ENCODE measurements at regions not wholly inside any gene's neighbourhood (a gene's known extent, or its start where the extent isn't known, plus 50 kb on each side); places are given as distances from the start of the nearest gene placed in this dataset.

DNA sequence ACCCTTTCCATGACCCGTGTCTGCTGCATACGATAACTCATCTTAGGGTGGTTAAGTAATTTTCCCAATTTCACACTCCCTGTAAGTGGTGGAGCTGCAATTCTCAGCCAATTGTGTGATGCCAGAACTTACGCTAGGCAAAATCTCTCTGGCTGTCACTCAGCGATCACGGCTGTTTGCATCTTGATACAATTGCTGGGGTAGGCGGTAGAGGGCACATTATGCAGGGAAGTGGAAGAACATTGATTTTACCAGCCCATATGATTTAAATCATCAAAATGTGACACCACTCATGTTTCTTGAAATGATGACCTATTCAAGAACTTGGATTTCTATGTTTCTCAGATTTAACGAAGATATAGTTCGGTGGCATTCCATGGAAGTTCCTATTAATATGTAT lies 108.7 kb upstream of the ADARB2 start:
- DNase-seq, result no peak

DNA sequence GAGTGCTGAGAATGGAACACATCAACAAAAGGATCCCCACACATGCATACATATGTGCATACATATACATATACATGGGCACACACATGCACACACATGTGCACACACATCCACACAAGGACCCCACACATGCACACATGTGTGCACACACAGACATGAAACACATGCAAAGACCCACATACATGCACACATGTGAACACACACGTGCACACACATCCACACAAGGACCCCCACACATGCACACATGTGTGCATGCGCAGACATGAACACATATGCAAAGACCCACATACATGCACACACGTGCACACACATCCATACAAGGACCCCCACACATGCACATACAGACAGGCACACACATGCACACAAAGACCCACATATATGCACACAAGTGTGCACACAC lies 104.4 kb upstream of the ADARB2 start:
- no peak for DNase-seq

DNA sequence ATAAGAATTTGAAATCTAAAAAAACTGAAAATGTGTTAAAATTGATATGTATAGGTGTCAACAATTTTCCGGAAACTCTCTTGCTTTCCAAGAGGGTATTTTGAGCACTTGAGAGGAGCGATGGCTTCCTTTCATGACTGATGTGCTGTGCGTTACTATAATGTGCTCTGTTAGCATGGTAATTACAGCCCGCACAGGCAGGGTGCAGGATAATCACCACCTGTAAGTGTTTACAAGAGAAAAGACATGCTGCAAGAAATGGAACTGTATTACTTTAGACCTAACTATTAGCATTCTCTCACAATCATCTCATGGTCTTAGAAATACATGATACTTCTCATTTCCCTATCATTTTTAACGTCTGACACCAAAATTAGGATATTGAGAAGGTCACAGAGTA lies 92.4 kb upstream of the ADARB2 start:
- no peak for DNase-seq

DNA sequence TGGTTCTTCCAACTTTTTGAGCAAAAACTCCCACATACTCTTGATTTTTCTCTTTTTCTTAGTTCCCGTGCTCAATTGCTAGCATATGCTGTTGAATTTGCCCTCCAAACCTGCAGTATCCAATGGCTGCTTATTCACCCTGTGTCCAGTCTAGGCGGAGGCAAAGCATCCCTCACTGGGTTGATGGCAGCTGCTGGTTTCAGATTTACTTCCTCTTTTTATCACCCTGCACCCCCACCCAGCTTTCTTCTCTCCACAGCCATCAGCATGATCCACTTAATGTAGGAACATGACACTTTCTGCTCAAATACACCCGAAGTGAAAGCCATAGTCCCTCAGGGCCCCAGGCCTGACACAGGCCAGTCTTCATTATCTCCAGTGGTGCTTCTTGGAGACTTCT lies 87.6 kb upstream of the ADARB2 start:
- DNase-seq, result no peak

DNA sequence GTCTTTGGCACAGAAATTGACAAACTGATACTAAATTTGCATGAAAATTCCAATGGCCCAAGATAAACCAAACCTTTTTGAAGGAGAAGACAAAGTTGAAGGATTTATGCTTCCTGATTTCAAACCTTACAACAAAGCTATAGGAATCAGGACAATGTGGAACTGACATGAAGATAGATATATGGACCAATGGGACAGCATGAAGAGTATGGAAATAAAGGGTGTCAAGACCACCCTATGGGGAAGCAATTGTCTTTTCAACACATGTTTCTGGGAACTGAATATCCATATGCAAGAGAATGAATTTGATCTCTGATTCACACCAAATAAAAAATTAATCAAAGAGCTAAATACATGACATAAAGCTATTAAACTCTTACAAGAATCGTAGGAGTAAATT lies 77.2 kb upstream of the ADARB2 start:
- DNase-seq, result no peak

DNA sequence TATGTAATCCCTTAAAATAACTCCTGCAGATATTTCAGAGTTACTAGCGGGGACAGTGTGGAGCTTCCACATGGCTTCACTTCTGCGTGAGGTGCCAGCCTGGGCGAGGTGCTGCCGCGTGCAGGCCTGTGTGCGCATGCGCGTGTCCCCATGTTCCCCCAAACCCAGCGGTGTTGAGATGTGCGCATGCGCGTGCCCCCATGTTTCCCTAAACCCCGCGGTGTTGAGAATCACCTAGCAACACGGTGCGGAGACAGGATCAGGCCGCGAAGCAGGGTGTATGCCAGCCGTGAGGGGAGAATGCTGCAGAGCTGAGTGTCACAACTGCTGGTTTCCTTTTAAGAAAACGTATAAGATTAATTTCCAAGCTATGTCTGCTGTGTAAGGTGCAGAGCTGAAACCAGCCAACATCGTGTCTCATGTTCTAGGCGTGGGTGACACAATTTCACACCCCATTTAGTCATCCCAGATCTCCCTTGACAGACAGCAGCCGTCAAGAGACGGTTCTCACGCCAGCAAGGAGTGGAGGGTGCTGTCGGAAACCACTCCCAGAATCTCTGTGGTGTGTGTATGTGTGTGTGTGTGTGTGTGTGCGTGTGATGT lies 71.9 kb upstream of the ADARB2 start:
- no peak for DNase-seq

DNA sequence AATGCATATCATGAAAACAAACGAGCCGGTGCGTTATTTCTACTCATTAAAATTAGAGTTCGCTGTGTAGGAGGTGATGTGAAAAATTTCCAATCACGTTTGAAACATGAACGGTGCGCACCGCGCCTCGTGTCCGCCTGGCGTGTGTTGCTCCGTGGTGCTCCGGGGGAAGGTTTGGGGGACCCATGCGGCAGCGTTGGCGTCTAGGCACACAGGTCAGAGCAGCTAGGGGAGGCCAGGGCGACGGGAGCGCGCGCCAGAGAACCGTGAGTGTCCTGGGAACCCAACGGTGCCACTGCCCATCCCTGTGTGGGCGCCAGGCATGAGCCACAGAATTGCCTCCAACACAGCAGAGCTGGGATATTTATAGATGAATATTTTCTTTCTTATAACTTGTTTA lies 70.6 kb upstream of the ADARB2 start:
- no peak for DNase-seq

DNA sequence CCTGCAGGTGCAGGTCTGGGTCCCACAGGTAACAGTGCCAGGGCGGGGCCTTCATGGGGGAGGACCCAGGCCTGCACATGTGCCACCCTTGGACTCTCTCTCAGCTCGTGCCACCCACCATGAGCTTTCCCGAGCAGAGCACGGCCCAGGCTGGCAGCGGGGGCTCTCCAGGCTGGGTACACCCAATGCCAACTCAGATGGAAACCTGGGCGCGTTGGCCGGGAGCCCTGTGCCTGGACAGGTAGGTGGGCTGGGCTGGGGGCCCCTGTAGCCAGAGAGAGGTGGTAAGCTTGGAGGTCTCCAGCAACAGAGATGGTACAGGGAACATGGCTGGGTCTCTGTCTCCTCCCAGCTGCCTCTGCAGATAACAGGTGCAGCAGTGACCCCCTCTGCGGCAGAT lies 69.9 kb upstream of the ADARB2 start:
- no peak for DNase-seq

DNA sequence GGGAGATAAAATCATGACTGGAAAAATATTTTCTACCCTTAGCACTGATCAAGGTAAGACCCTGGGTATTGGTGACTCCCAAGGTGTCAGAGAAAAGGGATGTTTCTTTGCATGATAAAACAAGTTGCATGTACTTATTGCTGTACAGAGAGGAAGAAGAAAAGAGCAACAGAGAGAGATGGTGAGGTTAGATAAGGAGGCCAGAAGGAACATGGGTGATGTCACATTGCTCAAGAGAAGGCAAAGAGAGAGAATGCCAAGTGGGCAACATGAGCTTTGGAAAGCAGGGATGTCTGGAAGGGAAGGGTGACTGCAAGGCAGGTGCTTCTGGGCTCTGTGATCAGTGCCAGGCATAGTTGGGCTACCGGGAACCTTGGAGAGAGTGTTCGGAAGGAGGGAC lies 65.1 kb upstream of the ADARB2 start:
- DNase-seq, result no peak

DNA sequence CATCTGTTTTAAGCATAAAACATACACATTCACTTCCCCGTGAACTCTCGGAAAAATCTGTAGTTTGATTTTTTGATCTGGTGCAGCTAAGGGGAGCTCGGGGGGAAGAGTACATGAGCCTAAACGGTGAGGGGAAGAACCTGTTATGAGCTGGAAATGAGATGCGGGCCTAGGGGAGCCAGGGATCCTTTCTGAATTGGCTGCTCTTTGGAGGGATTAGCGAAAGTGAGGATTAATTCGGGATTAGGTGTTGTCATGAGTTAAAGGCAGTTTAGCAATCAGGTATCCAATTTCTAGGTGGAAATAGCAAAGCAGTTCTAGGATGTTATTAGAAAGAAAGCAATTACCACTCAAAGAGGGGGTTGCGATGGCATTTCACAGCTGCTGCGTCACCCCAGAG lies 51.1 kb upstream of the ADARB2 start:
- no peak for DNase-seq
